Activated CD4-positive, CD25-positive, alpha-beta regulatory T cell (primary cell): ENCODE measurements at regions not wholly inside any gene's neighbourhood (a gene's known extent, or its start where the extent isn't known, plus 50 kb on each side); places are given as distances from the start of the nearest gene placed in this dataset.

ENCODE experiments used
- DNase-seq, 4 experiments: peaks; one replicate each; lab custom pipeline; 2025; lab: John Stamatoyannopoulos, UW

- DNase-seq = no peak
Observed at GRCh38 chr2:192373754-192374153, 179.0 kb upstream of the TMEFF2 start.

DNA sequence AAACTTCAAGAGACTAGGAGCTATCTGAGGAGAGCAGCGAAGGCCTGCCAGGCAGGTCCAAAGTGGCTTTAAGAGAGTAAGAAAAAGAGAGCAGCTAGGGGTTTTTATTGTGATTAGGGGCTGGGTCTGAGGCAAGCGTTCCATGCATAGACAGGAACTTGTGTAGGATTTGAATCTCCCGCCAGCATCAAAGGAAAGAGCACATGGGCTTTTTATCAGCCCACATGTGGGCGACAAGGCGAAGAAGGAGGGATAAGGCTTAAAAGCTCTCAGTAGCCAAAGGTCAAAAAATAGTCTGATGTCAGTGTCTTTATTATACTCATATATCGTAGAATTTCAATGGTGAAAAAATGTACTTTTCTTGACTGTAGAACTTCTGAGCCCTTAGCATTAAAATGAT lies 178.5 kb upstream of the TMEFF2 start:
- no peak for DNase-seq

DNA sequence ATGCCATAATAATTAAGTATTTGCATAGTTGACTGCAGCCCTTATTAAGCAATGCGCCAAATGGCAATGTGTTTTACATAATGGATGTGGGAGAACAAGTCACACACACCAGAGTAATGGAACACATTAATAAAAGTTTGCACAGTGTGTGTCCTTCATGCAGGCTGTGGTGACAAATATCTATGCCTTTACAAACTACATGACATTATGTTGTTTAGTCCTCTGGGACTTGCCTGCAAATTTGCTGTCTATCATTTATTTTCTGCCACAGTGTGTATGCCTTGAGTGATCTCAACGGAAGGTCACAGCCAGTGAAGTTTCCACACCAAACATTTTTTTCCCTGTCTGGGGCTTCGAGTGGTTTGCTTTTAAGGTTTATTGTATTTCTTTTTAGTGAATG lies 175.2 kb upstream of the TMEFF2 start:
- no peak for DNase-seq

DNA sequence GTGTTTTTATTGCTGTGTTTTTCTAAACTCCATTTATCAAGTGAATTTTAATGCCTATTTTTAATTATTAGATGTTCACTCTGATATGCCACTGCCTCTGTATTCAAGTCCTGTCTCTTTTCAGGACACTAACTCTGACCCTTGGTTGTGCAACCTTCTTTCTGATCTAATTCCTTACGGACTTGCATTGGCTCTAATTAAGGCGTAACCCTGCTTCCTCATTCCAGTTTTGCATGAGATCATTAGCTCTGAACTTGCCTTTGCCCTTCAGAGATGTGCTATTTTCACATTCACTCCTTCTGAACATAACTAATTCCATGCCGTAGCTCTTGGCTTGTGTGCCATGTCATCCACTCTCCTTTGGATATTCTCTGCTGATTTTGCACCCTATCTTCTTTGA lies 162.5 kb upstream of the TMEFF2 start:
- DNase-seq = no peak

GRCh38 chr2:192354512-192355244 lies 159.9 kb upstream of the TMEFF2 start:
- DNase-seq = no peak

DNA sequence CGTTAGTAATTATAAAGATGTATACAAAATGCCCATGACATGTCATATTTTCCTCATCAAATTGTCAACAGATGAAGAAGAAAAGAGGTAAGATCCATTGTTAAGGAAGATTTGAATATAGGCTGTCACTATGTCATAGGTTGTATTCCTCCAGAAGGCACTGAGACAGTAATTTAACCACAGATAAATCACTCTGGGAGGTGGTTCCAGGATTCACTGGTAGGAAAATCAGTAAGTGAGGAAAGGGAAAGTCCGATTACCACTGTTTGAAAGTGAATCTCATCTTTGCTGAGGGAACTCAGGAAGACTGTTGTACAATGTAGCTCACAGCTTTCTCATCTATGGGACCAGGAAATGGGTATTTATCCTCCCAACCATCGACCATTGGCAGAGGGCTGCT lies 152.8 kb upstream of the TMEFF2 start:
- no peak for DNase-seq

GRCh38 chr2:192345287-192345686 lies 150.6 kb upstream of the TMEFF2 start:
- DNase-seq = no peak

DNA sequence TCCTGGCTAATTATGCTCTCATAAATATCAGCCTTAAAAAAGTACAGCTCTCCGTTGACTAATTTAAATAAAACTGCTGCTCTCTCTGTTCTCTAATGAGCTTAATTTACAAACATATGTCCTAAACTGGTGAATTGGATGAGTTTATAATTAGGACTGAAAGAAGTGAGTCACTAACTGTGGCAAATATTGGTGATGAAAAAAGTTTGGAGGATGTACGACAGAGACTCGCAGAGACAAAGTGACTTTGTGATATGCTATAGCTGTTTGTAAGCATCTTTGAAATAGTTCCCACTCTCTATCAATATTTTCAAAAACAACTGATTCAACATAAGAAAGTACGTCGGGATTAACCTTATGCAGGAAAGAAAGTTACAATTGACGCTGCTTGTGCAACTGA lies 138.9 kb upstream of the TMEFF2 start:
- DNase-seq = no peak

- no peak for DNase-seq
Observed at GRCh38 chr2:192328297-192328696, 133.6 kb upstream of the TMEFF2 start.

DNA sequence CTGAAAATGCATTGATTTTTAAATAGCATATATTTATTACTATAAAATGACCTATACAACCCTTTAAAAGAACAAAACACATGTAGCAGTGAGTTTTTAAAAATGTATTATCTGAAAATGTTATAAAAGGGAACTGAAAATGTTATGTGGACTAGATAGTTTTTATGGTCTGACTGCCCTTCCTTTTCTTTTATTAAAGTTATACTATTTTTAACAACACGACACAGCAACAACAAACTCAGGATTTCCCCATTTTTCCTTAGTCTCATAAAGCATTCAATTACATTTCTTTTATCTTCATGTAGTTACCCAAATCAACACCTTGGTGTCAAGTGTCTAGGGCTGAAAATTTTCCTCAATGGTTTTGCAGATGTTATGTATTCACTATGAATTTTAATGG lies 132.8 kb upstream of the TMEFF2 start:
- DNase-seq = no peak

DNA sequence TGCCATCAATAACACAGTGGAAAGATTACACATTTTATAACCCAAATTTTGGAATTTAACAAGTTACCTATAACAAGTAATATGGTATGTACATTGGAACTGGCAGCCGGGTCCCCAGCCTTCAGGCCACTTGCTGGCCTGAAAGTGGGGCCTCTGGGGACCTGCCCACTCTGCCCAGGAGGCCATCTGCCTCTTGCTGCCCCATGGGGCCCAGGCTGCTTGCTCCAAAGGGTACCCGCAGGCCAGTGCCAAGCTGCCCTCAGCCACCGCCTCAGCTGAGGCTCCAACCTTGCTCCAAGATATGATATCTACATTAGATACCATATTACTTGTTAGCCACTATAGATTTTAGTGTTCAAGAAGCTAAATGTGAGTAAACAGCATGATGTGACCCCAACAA lies 120.8 kb upstream of the TMEFF2 start:
- no peak for DNase-seq

GRCh38 chr2:192314800-192315481 lies 120.2 kb upstream of the TMEFF2 start:
- DNase-seq = no peak

DNA sequence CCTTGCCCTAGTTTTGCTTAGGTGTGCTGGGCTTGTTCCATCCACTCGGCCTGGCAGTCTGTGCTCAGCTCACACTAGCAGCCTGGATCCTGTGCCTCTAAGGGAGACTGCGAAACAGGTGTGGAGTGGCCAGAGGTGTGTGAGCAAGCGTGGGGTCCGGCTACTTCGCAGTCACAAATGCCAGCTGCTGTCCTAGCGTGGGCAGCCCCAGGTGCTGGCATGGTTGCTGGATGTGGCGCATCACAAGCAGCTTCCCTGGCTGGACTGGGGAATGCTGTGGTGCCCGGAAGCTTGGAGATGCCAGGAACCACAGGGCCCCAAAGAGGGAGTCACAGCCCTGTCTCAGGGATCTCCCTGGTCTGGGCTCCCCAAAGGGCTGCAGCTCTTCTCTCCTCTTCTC lies 119.0 kb upstream of the TMEFF2 start:
- no peak for DNase-seq

GRCh38 chr2:192311701-192312460 lies 117.1 kb upstream of the TMEFF2 start:
- DNase-seq = no peak

- no peak for DNase-seq
Observed at GRCh38 chr2:192307530-192307929, 112.8 kb upstream of the TMEFF2 start.

DNA sequence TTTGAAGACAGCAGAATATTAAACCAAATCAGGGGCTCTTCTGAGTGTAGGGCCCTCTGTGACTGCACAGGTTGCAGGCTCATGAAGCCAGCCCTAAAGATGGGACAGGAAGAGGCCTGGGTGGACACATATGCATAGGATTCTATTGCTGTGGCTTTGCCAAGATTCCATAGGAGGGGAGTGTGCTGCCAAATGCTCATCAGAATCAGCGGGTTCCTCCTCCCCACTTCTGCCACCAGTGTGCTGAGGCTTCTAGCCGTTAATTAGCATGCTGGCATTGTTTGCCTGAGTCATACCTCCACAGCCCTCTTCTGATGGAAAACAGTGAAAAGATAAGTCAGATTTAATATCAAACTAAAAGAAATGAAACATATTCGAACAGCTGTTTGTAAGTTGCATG lies 103.9 kb upstream of the TMEFF2 start:
- no peak for DNase-seq

DNA sequence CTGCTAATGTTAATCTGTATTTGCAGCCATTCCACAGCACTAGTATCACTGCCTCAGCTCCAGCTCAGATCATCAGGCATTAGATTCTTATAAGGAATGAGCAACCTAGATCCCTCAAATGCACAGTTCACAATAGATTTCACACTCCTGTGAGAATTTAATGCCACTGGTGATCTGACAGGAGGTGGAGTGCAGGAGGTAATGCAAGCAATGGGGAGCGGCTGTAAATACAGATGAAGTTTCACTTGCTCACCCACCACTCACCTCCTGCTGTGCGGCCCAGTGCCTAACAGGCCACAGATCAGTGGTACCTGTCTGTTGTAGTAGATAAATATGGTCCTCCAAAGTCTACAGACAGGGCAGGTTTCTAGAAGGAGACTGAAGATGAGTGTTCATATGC lies 97.7 kb upstream of the TMEFF2 start:
- no peak for DNase-seq

DNA sequence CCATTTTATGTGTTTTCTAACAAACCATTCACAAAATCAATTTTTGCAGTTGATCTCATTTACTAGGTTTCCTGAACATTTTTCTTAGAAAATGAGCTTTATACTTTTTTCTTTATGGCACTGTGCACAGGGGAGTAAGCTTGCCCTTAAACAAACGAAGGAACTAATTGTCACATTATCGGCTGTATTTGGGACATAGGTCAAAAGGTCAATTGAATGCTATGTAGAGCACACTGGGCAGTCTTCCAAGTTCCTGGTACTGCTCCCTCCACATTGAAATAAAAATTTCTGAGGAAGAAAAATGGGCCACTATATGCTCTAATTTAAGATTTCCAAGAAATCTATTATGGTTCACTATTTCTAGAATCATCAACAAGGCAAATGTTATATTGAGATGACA lies 93.6 kb upstream of the TMEFF2 start:
- DNase-seq = no peak

GRCh38 chr2:192286093-192286701 lies 91.5 kb upstream of the TMEFF2 start:
- no peak for DNase-seq

- no peak for DNase-seq
Observed at GRCh38 chr2:192283450-192283849, 88.7 kb upstream of the TMEFF2 start.

GRCh38 chr2:192278701-192279100 lies 84.0 kb upstream of the TMEFF2 start:
- DNase-seq = no peak

DNA sequence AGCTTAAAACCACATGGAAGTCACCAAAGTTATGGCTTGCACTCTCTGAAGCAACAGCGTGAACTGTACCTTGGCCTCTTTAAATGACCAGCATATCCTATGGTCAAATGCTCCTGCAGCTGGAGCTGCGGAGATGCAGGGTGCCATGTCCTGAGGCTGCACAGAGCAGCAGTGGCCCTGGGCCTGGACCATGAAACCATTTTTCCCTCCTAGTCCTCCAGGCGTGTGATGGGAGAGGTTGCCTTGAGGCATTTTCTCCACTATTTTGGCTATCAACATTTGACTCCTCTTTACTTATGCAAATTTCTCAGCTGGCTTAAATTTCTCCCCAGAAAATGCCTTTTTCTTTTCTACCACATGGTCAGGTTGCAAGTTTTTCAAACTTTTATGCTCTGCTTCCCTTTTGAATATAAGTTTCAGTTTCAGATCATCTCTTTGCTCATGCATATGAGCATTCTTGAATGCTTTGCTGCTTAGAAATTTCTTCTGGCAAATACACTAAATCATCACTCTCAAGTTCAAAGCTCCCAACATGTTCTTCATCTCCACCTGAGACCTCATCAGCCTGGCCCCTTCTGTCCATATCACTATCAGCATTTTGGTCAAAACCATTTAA lies 82.9 kb upstream of the TMEFF2 start:
- no peak for DNase-seq
